ENCODE measurements at regions not wholly inside any gene's neighbourhood (a gene's known extent, or its start where the extent isn't known, plus 50 kb on each side); places are given as distances from the start of the nearest gene placed in this dataset.

DNA sequence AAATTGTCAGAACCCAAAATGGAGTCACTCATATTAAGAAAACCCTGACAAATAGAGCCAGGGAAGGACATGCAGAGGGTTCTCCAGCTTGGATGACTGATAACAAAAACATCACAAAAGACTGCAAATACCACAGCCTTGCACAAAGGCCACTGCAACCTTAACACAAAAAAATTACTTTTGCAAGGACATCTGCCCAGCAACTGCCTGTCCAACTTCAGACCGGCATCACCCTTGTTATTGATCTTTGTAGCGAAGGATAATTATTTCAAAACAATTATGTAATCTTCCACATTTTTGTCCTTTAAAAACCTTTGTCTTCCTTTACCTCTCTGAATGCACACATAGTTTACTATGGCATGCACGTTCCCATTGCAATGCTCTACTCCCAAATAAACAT, 100.6 kb upstream of the TBX3 start:
- TF ChIP-seq POLR2A (IDR thresholded peaks at IDR 0.05), result no peak
- TF ChIP-seq, protein P1, sequence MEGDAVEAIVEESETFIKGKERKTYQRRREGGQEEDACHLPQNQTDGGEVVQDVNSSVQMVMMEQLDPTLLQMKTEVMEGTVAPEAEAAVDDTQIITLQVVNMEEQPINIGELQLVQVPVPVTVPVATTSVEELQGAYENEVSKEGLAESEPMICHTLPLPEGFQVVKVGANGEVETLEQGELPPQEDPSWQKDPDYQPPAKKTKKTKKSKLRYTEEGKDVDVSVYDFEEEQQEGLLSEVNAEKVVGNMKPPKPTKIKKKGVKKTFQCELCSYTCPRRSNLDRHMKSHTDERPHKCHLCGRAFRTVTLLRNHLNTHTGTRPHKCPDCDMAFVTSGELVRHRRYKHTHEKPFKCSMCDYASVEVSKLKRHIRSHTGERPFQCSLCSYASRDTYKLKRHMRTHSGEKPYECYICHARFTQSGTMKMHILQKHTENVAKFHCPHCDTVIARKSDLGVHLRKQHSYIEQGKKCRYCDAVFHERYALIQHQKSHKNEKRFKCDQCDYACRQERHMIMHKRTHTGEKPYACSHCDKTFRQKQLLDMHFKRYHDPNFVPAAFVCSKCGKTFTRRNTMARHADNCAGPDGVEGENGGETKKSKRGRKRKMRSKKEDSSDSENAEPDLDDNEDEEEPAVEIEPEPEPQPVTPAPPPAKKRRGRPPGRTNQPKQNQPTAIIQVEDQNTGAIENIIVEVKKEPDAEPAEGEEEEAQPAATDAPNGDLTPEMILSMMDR (IDR thresholded peaks at IDR 0.05), result no peak
